IMR-90 (cell line): ENCODE measurements at regions not wholly inside any gene's neighbourhood (a gene's known extent, or its start where the extent isn't known, plus 50 kb on each side); places are given as distances from the start of the nearest gene placed in this dataset.

ENCODE experiments used
- ATAC-seq: fragments of 200-7000 bp; cut with Tn5 transposase; 2 replicates; pipeline ENCODE4 v1.9.1; 2020; ENCODE audit warnings: low read depth, mild to moderate bottlenecking, moderate library complexity
- BruUV-seq: library from RNA; stranded (reverse); fragments of 400-500 nt; replicated peaks from 2 replicates; lab custom pipeline; 2021; lab: Mats Ljungman, UMichigan
- CTCF ChIA-PET: fragments of 300-600 bp; formaldehyde crosslinking; extraction: SDS; loops from one replicate; lab custom pipeline; 2021; ENCODE audit warnings: antibody characterized with exemption; lab: Yijun Ruan, JAX
- POLR2A ChIA-PET: fragments of 300-600 bp; sonication (Branson Sonifier 250); formaldehyde crosslinking; loops from one replicate; lab custom pipeline; 2022; ENCODE audit warnings: antibody characterized with exemption; ENCODE audit not compliant: unreplicated experiment; lab: Charles Lee
- DNase-seq: peaks from one replicate; pipeline ENCODE4 v3.0.0; 2013
- H2AFZ ChIP-seq: replicated peaks from 2 replicates; pipeline ENCODE3; 2013; ENCODE audit warnings: low read length, mild to moderate bottlenecking; ENCODE audit not compliant: poor library complexity
- H2AK5ac ChIP-seq: 2 replicates; pipeline ENCODE4 v1.6.1; 2013; ENCODE audit warnings: low read depth, low read length, inconsistent platforms
- H2AK9ac ChIP-seq: replicated peaks from 2 replicates; pipeline ENCODE3; 2013; ENCODE audit warnings: mild to moderate bottlenecking, low read depth, low read length, moderate library complexity; ENCODE audit not compliant: poor library complexity
- H2BK120ac ChIP-seq: 2 replicates; pipeline ENCODE4 v1.6.1; 2013; ENCODE audit warnings: low read depth, low read length, inconsistent platforms
- H2BK15ac ChIP-seq: 3 replicates; pipeline ENCODE4 v1.6.1; 2013; ENCODE audit warnings: low read depth, low read length, inconsistent platforms
- H2BK20ac ChIP-seq: 2 replicates; pipeline ENCODE4 v1.6.1; 2013; ENCODE audit warnings: low read depth, mild to moderate bottlenecking, inconsistent platforms, low read length, moderate library complexity
- H2BK5ac ChIP-seq: 2 replicates; pipeline ENCODE4 v1.6.1; 2013; ENCODE audit warnings: mild to moderate bottlenecking, low read depth, low read length, inconsistent platforms; ENCODE audit not compliant: poor library complexity, severe bottlenecking
- H3K14ac ChIP-seq: replicated peaks from 2 replicates; pipeline ENCODE4 v1.6.1; 2013; ENCODE audit warnings: low read depth, low read length, inconsistent platforms
- H3K18ac ChIP-seq: 2 replicates; pipeline ENCODE4 v1.6.1; 2013; ENCODE audit warnings: low read depth, low read length, control low read depth
- H3K23ac ChIP-seq: 2 replicates; pipeline ENCODE4 v1.6.1; 2013; ENCODE audit warnings: low read depth, low read length, inconsistent platforms
- H3K27ac ChIP-seq: 2 replicates; pipeline ENCODE4 v1.5.1; 2013; ENCODE audit warnings: mild to moderate bottlenecking, control low read depth, low read length; ENCODE audit not compliant: insufficient read depth
- H3K27me3 ChIP-seq: 2 replicates; pipeline ENCODE4 v1.6.1; 2013; ENCODE audit warnings: low read length; ENCODE audit not compliant: control insufficient read depth, insufficient read depth
- H3K36me3 ChIP-seq: 2 replicates; pipeline ENCODE4 v1.6.1; 2013; ENCODE audit warnings: low read length, mixed read lengths; ENCODE audit not compliant: control insufficient read depth, insufficient read depth
- H3K4ac ChIP-seq: 2 replicates; pipeline ENCODE4 v1.6.1; 2013; ENCODE audit warnings: low read depth, low read length, inconsistent platforms
- H3K4me1 ChIP-seq: 2 replicates; pipeline ENCODE4 v1.6.1; 2013; ENCODE audit warnings: low read length, mixed read lengths; ENCODE audit not compliant: control insufficient read depth, insufficient read depth
- H3K4me2 ChIP-seq: 2 replicates; pipeline ENCODE4 v1.6.1; 2013; ENCODE audit warnings: low read depth, mild to moderate bottlenecking, control low read depth, low read length, moderate library complexity
- H3K4me3 ChIP-seq: 2 replicates; pipeline ENCODE4 v1.5.1; 2013; ENCODE audit warnings: low read depth, mild to moderate bottlenecking, control low read depth, low read length, moderate library complexity; ENCODE audit not compliant: insufficient read depth
- H3K56ac ChIP-seq: 2 replicates; pipeline ENCODE4 v1.6.1; 2013; ENCODE audit warnings: low read length, inconsistent platforms; ENCODE audit not compliant: insufficient read depth; ENCODE audit errors: extremely low read depth
- H3K79me1 ChIP-seq, 2 experiments: 2 replicates each; pipeline ENCODE4 v1.6.1; 2013; ENCODE audit warnings: low read length in 2 of 2, inconsistent platforms in 1 of 2, low read depth in 1 of 2
- H3K9ac ChIP-seq: 2 replicates; pipeline ENCODE4 v1.6.1; 2013; ENCODE audit warnings: low read depth, low read length, control low read depth
- H3K9me1 ChIP-seq: 2 replicates; pipeline ENCODE4 v1.6.1; 2013; ENCODE audit warnings: low read length, inconsistent platforms; ENCODE audit not compliant: insufficient read depth
- H3K9me3 ChIP-seq: 2 replicates; pipeline ENCODE4 v1.6.1; 2013; ENCODE audit warnings: low read length; ENCODE audit not compliant: control insufficient read depth, insufficient read depth
- H4K20me1 ChIP-seq: 2 replicates; pipeline ENCODE4 v1.6.1; 2013; ENCODE audit warnings: low read length, inconsistent platforms; ENCODE audit not compliant: insufficient read depth
- H4K5ac ChIP-seq: 2 replicates; pipeline ENCODE4 v1.6.1; 2013; ENCODE audit warnings: mild to moderate bottlenecking, low read depth, low read length, control low read depth
- H4K8ac ChIP-seq, 2 experiments: 2 replicates each; pipeline ENCODE4 v1.6.1; 2013; ENCODE audit warnings: low read depth in 2 of 2, low read length in 2 of 2, control low read depth in 1 of 2, inconsistent platforms in 1 of 2
- H4K91ac ChIP-seq: 2 replicates; pipeline ENCODE4 v1.6.1; 2013; ENCODE audit warnings: low read depth, low read length, inconsistent platforms; ENCODE audit not compliant: insufficient read depth
- BHLHE40 ChIP-seq: fragments of 150-350 bp; IDR thresholded peaks from 2 replicates; pipeline ENCODE4 v1.6.1; 2016; ENCODE audit warnings: mild to moderate bottlenecking, low read depth, low read length
- CHD1 ChIP-seq: IDR thresholded peaks from 2 replicates; pipeline ENCODE4 v1.6.1; 2012; ENCODE audit warnings: low read depth, low read length, improper control_type of control experiment
- MXI1 ChIP-seq: IDR thresholded peaks from 2 replicates; pipeline ENCODE4 v1.6.1; 2012; ENCODE audit warnings: low read depth, mild to moderate bottlenecking, low read length, moderate library complexity, borderline replicate concordance
- POLR2A ChIP-seq: IDR thresholded peaks from 2 replicates; pipeline ENCODE4 v1.6.1; 2012; ENCODE audit warnings: mild to moderate bottlenecking, low read depth, low read length
- RAD21 ChIP-seq: IDR thresholded peaks from 2 replicates; pipeline ENCODE4 v1.6.1; 2012; ENCODE audit warnings: low read length, improper control_type of control experiment
- RCOR1 ChIP-seq: IDR thresholded peaks from 2 replicates; pipeline ENCODE4 v1.6.1; 2012; ENCODE audit warnings: mild to moderate bottlenecking, low read length, improper control_type of control experiment; ENCODE audit not compliant: insufficient replicate concordance
- SMC3 ChIP-seq: fragments of 150-350 bp; IDR thresholded peaks from 2 replicates; pipeline ENCODE4 v1.6.1; 2016; ENCODE audit warnings: low read depth, mild to moderate bottlenecking, antibody characterized with exemption, low read length, moderate library complexity
- dilution Hi-C: fragments of 300-500 bp; cut with HindIII; formaldehyde crosslinking; loops from one replicate; pipeline ENCODE4 v1.14.3; 2018; ENCODE audit warnings: low sequenced_read_pairs; ENCODE audit not compliant: unreplicated experiment
- in situ Hi-C: fragments of 300-500 bp; cut with MboI; formaldehyde crosslinking; loops from 3 replicates; pipeline ENCODE4 v1.14.3; 2019; ENCODE audit warnings: low sequenced_read_pairs, inconsistent platforms, mixed read lengths
- intact Hi-C: fragments of 100-400 bp; cut with micrococcal nuclease; formaldehyde crosslinking; loops from 2 replicates; pipeline ENCODE4 v1.10.0; 2022

- Histone ChIP-seq H3K18ac (no peak overlapping the region), H3K14ac (no peak overlapping the region), H3K9ac (no peak overlapping the region), H3K36me3 (no peaks in the 10 kb centered on the region), H2BK120ac (no peak overlapping the region), H2AK5ac (no peak overlapping the region), H4K5ac (no peak overlapping the region), H3K9me1 (no peaks in the 10 kb centered on the region), H3K4me1 (no peaks in the 10 kb centered on the region), H3K23ac (no peak overlapping the region), H2BK15ac (no peak overlapping the region), H3K56ac (no peak overlapping the region), H2BK5ac (no peak overlapping the region), H3K4me3 (no peak overlapping the region), H3K27ac (no peak overlapping the region), H3K27me3 (no peaks in the 10 kb centered on the region), H4K8ac (no peak overlapping the region), H3K9me3 (no peaks in the 10 kb centered on the region), H3K4me2 (no peak overlapping the region), H2AFZ (no peak overlapping the region), H4K91ac (no peak overlapping the region), H2BK20ac (no peak overlapping the region), H2AK9ac (no peak overlapping the region), H4K20me1 (no peaks in the 10 kb centered on the region), H3K79me1 (no peaks in the 10 kb centered on the region), H3K4ac (no peak overlapping the region)
- dilution Hi-C loops (no loop called here), intact Hi-C loops (no loop called here), in situ Hi-C loops (no loop called here)
- TF ChIP-seq BHLHE40, result no peak
- no peak for TF ChIP-seq POLR2A
- TF ChIP-seq CHD1, result no peak
- no peak for TF ChIP-seq MXI1
- no peak for TF ChIP-seq SMC3
- TF ChIP-seq RAD21, result no peak
- no peak for TF ChIP-seq RCOR1
- DNase-seq (no peak), ATAC-seq (no peak)
- ChIA-PET CTCF (no interaction called here), POLR2A (no interaction called here)
- no TSS peak for BruUV-seq
Observed at GRCh38 chr2:83273322-83273721, 1185.8 kb downstream of the SUCLG1 start.
